Activated CD8-positive, alpha-beta T cell treated with anti-CD3 and anti-CD28 coated beads for 36 hours (primary cell): ENCODE measurements at regions not wholly inside any gene's neighbourhood (a gene's known extent, or its start where the extent isn't known, plus 50 kb on each side); places are given as distances from the start of the nearest gene placed in this dataset.

Experiments used
- ATAC-seq: fragments of 200-7000 bp; cut with Tn5 transposase; one replicate; pipeline ENCODE4 v1.10.0; 2021; ENCODE audit warnings: mild to moderate bottlenecking, moderate library complexity
- CTCF ChIA-PET: fragments of 350-600 bp; sonication (Branson Sonifier 250); formaldehyde crosslinking; loops from one replicate; lab custom pipeline; 2021; ENCODE audit warnings: antibody characterized with exemption; lab: Charles Lee
- POLR2A ChIA-PET: fragments of 350-600 bp; sonication (Branson Sonifier 250); formaldehyde crosslinking; loops from one replicate; lab custom pipeline; 2021; ENCODE audit warnings: antibody characterized with exemption; lab: Charles Lee
- DNase-seq: peaks from one replicate; pipeline ENCODE4 v3.0.0-alpha.2; 2020
- H3K27ac Mint-ChIP-seq: one replicate; pipeline ENCODE4 v1.8.0; 2021; ENCODE audit warnings: mild to moderate bottlenecking, mixed read lengths
- H3K27me3 Mint-ChIP-seq: one replicate; pipeline ENCODE4 v1.8.0; 2021; ENCODE audit warnings: mixed read lengths
- H3K36me3 Mint-ChIP-seq: one replicate; pipeline ENCODE4 v1.8.0; 2021; ENCODE audit warnings: low read depth, mixed read lengths
- H3K4me1 Mint-ChIP-seq: one replicate; pipeline ENCODE4 v1.8.0; 2021; ENCODE audit warnings: low read depth, mixed read lengths
- H3K4me3 Mint-ChIP-seq: one replicate; pipeline ENCODE4 v1.8.0; 2021; ENCODE audit warnings: mild to moderate bottlenecking, moderate library complexity, mixed read lengths
- H3K9me3 Mint-ChIP-seq: one replicate; pipeline ENCODE4 v1.8.0; 2021; ENCODE audit warnings: mixed read lengths
- CTCF ChIP-seq: fragments of 200-600 bp; IDR thresholded peaks from one replicate; pipeline ENCODE4 v1.8.0; 2022; ENCODE audit warnings: antibody characterized with exemption, mild to moderate bottlenecking
- intact Hi-C: fragments of 100-400 bp; cut with micrococcal nuclease; formaldehyde crosslinking; loops from one replicate; pipeline ENCODE4 v1.10.0; 2022

- no peak for TF ChIP-seq CTCF
Measured at GRCh38 chr2:228344531-228344930, 163.0 kb upstream of the SPHKAP start.

GRCh38 chr2:228339525-228339924 is 158.0 kb upstream of the SPHKAP start:
- H3K9me3 Mint-ChIP-seq: peaks cover 6% of the 10 kb centered on the region
- no peak overlapping the region for H3K27ac Mint-ChIP-seq
- intact Hi-C loops: no loop called here
- TF ChIP-seq CTCF: no peak
- H3K36me3 Mint-ChIP-seq: no peaks in the 10 kb centered on the region
- DNase-seq (no peak), ATAC-seq (no peak)
- no peaks in the 10 kb centered on the region for H3K27me3 Mint-ChIP-seq
- ChIA-PET CTCF (interaction anchor here (0.8 kb wide), 1 partner anchor 10 kb away, joined by 3 read pairs; no protein-coding TSS in a partner anchor), POLR2A (no interaction called here)
- no peak overlapping the region for H3K4me3 Mint-ChIP-seq
- no peaks in the 10 kb centered on the region for H3K4me1 Mint-ChIP-seq

More at GRCh38 chr2:228344531-228344930, 163.0 kb upstream of the SPHKAP start:
- no peak overlapping the region for H3K27ac Mint-ChIP-seq
- H3K4me1 Mint-ChIP-seq: no peaks in the 10 kb centered on the region
- ATAC-seq (no peak), DNase-seq (no peak)
- ChIA-PET POLR2A (no interaction called here), CTCF (no interaction called here)
- no peak overlapping the region for H3K4me3 Mint-ChIP-seq
- no peaks in the 10 kb centered on the region for H3K27me3 Mint-ChIP-seq
- intact Hi-C loops: no loop called here
- peaks cover 4% of the 10 kb centered on the region for H3K9me3 Mint-ChIP-seq
- H3K36me3 Mint-ChIP-seq: no peaks in the 10 kb centered on the region

GRCh38 chr2:228334180-228334579 is 152.7 kb upstream of the SPHKAP start:
- H3K4me3 Mint-ChIP-seq: no peak overlapping the region
- no peaks in the 10 kb centered on the region for H3K36me3 Mint-ChIP-seq
- H3K9me3 Mint-ChIP-seq: peaks cover 5% of the 10 kb centered on the region
- ChIA-PET CTCF (no interaction called here), POLR2A (no interaction called here)
- DNase-seq: no peak
- intact Hi-C loops: no loop called here
- H3K27ac Mint-ChIP-seq: no peak overlapping the region
- no peak for ATAC-seq
- no peak for TF ChIP-seq CTCF
- H3K27me3 Mint-ChIP-seq: no peaks in the 10 kb centered on the region
- H3K4me1 Mint-ChIP-seq: no peaks in the 10 kb centered on the region

- no peaks in the 10 kb centered on the region for H3K36me3 Mint-ChIP-seq
- DNase-seq (no peak), ATAC-seq (no peak)
- no peaks in the 10 kb centered on the region for H3K4me1 Mint-ChIP-seq
- H3K9me3 Mint-ChIP-seq: peaks cover 20% of the 10 kb centered on the region
- no peak overlapping the region for H3K27ac Mint-ChIP-seq
- intact Hi-C loops: no loop called here
- H3K4me3 Mint-ChIP-seq: no peak overlapping the region
- ChIA-PET POLR2A (no interaction called here), CTCF (interaction anchor here (1.4 to 1.5 kb wide), 2 partner anchors 10 to 11 kb away, joined by 3 read pairs; no protein-coding TSS in a partner anchor)
- no peak for TF ChIP-seq CTCF
- H3K27me3 Mint-ChIP-seq: no peaks in the 10 kb centered on the region
Measured at GRCh38 chr2:228329282-228329681, 147.8 kb upstream of the SPHKAP start.

GRCh38 chr2:228321015-228321414 is 139.5 kb upstream of the SPHKAP start:
- no peak overlapping the region for H3K4me3 Mint-ChIP-seq
- no peaks in the 10 kb centered on the region for H3K27me3 Mint-ChIP-seq
- ChIA-PET CTCF (no interaction called here), POLR2A (no interaction called here)
- no peak for ATAC-seq
- no peak for DNase-seq
- no peak overlapping the region for H3K27ac Mint-ChIP-seq
- no peak for TF ChIP-seq CTCF
- H3K36me3 Mint-ChIP-seq: no peaks in the 10 kb centered on the region
- no peaks in the 10 kb centered on the region for H3K4me1 Mint-ChIP-seq
- H3K9me3 Mint-ChIP-seq: peaks cover 2% of the 10 kb centered on the region
- intact Hi-C loops: no loop called here
